Left hindlimb (tissue), 1 donor: ENCODE measurements at regions not wholly inside any gene's neighbourhood (a gene's known extent, or its start where the extent isn't known, plus 50 kb on each side); places are given as distances from the start of the nearest gene placed in this dataset.

Experiments used
- DNase-seq: peaks from one replicate; pipeline ENCODE4 v3.0.0-alpha.2; 2018

- DNase-seq = no peak
Observed at GRCh38 chr15:85986116-85986515, 93.6 kb upstream of the AGBL1 start.

- no peak for DNase-seq
Observed at GRCh38 chr15:85986741-85987140, 92.9 kb upstream of the AGBL1 start.

- no peak for DNase-seq
Observed at GRCh38 chr15:85988741-85989140, 90.9 kb upstream of the AGBL1 start.

DNA sequence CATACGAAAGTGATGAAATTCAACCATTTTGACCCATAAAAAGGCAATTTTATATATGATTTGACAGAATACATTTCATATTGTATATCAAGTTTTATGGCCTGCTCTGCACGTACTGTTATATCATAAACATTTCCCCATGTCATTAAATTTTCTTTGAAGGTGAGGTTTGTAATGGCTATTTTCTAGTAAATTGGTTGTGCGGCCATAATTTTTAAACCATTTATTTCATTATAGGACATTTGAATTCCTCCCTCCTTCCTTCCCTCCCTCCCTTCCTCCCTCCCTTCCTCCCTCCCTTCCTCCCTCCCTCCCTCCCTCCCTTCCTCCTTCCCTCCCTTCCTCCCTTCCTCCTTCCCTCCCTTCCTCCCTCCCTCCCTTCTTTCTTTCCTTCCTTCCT is 87.4 kb upstream of the AGBL1 start:
- DNase-seq = no peak

DNA sequence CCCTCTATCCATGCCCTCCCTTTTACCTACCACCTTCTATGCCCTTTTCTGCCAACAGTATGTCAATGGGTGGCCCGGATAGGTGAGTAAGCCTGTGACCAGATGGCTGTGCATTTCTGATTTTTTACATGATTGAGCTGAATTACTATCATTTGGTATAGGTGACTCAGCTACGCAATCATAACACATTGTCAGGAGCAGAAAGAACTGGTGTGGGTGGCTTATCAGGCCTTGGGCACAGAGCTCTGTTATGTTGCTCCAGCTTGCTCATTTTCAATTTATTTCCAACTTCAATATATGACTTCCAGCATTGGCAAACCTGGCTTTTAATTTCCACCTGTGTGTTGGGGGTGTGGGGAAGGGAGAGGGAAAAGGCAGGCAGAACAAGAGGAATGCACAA is 86.6 kb upstream of the AGBL1 start:
- DNase-seq = no peak

DNA sequence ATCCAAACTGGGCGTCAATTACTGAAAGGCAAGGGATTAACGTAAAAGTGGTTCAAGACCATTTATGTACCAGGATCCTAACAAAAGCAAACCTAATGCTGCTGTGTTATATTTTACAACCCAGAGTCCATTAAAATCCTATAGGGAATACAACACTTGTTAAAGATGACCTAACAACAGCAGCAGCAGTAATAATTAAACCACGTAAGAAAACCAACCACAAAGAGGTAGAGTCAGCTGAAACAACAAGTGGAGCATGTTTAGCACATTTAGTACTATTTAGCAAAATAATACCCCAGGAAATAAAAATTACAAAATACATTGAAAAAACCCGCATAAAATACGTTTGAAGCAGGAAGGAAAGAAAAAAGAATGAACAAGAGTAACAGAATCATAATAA is 82.1 kb upstream of the AGBL1 start:
- DNase-seq = no peak

- DNase-seq = no peak
Observed at GRCh38 chr15:85999658-86000057, 80.0 kb upstream of the AGBL1 start.

DNA sequence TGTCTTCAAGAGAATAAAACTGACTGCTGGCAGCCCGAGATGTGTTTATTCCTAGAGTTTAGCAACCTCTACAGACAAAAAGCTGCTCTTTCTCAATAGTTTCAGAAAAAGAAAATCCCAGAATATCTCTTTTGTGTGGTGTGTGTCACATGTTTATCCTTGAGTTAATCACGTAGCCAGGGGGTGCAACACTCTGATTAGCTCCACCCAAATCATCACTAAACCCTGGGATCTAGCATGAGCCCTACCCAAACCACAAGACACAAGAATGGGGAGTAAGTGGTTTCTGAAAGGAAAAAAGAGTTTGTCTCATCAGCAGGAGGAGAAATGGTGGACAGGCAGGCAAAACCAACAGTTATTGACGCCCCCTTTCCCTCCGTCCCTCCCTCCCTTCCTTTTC is 78.5 kb upstream of the AGBL1 start:
- no peak for DNase-seq

- no peak for DNase-seq
Observed at GRCh38 chr15:86002444-86002843, 77.2 kb upstream of the AGBL1 start.

DNA sequence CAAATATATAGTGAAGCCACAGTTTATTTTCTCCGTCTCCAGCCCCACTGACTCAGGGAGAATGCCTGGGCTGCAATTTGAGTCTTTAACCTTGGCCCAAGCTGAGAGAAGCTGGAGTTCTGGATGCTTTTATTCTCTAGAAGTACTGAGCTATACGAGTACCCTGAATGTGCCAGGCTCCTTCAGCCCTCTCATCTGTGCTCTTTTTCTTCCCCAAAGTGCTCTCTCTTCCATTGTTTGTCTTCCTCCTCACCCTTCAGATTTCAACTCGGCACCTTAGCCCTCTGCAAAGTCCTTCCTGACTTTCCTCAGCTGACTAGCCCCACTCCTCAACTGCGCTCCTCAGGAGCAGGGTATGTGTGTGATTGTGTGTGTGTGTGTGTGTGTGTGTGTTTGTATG is 75.6 kb upstream of the AGBL1 start:
- no peak for DNase-seq

DNA sequence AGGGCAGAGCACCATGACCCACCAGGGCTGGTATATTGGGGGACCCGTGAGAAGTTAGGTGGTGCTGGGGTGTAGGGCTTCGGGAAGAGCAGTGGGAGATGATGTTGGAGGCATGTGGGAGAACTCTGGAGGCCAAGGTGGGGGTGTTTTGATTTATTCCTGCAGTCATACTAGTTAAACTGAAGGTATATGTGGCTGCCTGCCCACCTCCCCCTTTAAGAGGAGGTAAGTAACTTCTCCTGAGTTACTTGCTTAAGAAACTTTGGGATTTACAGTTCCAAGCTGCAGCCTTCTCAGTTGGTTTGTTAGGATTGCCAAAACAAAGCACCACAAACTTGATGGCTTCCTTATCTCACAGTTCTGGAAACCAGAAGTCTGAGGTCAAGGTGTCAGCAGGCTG is 73.1 kb upstream of the AGBL1 start:
- no peak for DNase-seq

- no peak for DNase-seq
Observed at GRCh38 chr15:86009727-86010126, 69.9 kb upstream of the AGBL1 start.

- DNase-seq = no peak
Observed at GRCh38 chr15:86010398-86010797, 69.3 kb upstream of the AGBL1 start.

GRCh38 chr15:86010891-86011290 is 68.8 kb upstream of the AGBL1 start:
- DNase-seq = no peak

GRCh38 chr15:86014016-86014415 is 65.7 kb upstream of the AGBL1 start:
- no peak for DNase-seq

- no peak for DNase-seq
Observed at GRCh38 chr15:86016750-86017149, 62.9 kb upstream of the AGBL1 start.

DNA sequence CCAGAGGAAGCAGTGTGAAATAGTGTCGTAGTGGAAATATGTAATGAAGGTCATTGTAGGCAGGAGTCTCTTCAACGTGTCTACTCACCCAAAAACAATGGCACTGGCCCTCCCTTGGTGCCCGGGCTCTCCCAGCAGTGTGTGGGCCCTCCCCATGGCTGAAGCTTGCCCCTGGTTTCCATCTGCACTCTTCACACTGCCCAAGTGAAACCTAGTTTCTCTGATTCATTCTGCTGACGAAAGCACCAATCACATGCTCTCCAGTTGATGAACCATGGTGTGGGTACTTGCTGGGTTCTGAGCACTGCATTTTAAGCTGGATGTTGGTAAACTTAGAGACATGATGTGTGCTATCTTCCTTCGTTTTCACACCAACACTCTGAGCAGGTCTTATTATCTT is 61.0 kb upstream of the AGBL1 start:
- DNase-seq = no peak

- DNase-seq = peak; percentile 43
Observed at GRCh38 chr15:86021281-86022264, 58.1 kb upstream of the AGBL1 start.

GRCh38 chr15:86028961-86029360 is 50.7 kb upstream of the AGBL1 start:
- no peak for DNase-seq
